GM12874 (cell line): ENCODE measurements at regions not wholly inside any gene's neighbourhood (a gene's known extent, or its start where the extent isn't known, plus 50 kb on each side); places are given as distances from the start of the nearest gene placed in this dataset.

ENCODE experiments used
- CTCF ChIP-seq: IDR thresholded peaks from 2 replicates; pipeline ENCODE4 v1.5.1; 2011; ENCODE audit warnings: low read depth, mild to moderate bottlenecking, control low read depth, low read length, moderate library complexity; ENCODE audit not compliant: insufficient read depth

GRCh38 chr7:82625377-82625776 is 181.8 kb upstream of the CACNA2D1 start:
- TF ChIP-seq CTCF, result no peak

GRCh38 chr7:82624965-82625364 is 181.4 kb upstream of the CACNA2D1 start:
- no peak for TF ChIP-seq CTCF

- no peak for TF ChIP-seq CTCF
Observed at GRCh38 chr7:82624337-82624736, 180.8 kb upstream of the CACNA2D1 start.

- TF ChIP-seq CTCF, result no peak
Observed at GRCh38 chr7:82623812-82624211, 180.2 kb upstream of the CACNA2D1 start.

- no peak for TF ChIP-seq CTCF
Observed at GRCh38 chr7:82617156-82617555, 173.6 kb upstream of the CACNA2D1 start.

- no peak for TF ChIP-seq CTCF
Observed at GRCh38 chr7:82616059-82616728, 172.6 kb upstream of the CACNA2D1 start.

GRCh38 chr7:82615527-82615926 is 171.9 kb upstream of the CACNA2D1 start:
- no peak for TF ChIP-seq CTCF
